Stomach (tissue), 4 donors: ENCODE measurements at regions not wholly inside any gene's neighbourhood (a gene's known extent, or its start where the extent isn't known, plus 50 kb on each side); places are given as distances from the start of the nearest gene placed in this dataset.

ENCODE experiments used
- CTCF ChIP-seq, 7 experiments: fragments of 450-650 bp in 4 of 7; fragments of 200-600 bp in 3 of 7; sonication (generic) in 3 of 7; IDR thresholded peaks; one replicate each; pipeline ENCODE4 v1.5.1; 2016 to 2019; ENCODE audit warnings: antibody characterized with exemption in 7 of 7, control low read depth in 2 of 7, mild to moderate bottlenecking in 1 of 7
- EP300 ChIP-seq: sonication (generic); formaldehyde crosslinking; IDR thresholded peaks from one replicate; pipeline ENCODE4 v1.6.1; 2017; ENCODE audit warnings: antibody characterized with exemption
- POLR2A ChIP-seq, 4 donors: fragments of 450-650 bp; IDR thresholded peaks; one replicate each; pipeline ENCODE4 v1.6.1; 2016; ENCODE audit warnings: antibody characterized with exemption in 4 of 4, control low read depth in 2 of 4, mild to moderate bottlenecking in 1 of 4, moderate library complexity in 1 of 4
- POLR2AphosphoS5 ChIP-seq, 3 donors: sonication (generic); formaldehyde crosslinking; IDR thresholded peaks; one replicate each; pipeline ENCODE4 v1.6.1; 2016; ENCODE audit warnings: antibody characterized with exemption in 3 of 3

DNA sequence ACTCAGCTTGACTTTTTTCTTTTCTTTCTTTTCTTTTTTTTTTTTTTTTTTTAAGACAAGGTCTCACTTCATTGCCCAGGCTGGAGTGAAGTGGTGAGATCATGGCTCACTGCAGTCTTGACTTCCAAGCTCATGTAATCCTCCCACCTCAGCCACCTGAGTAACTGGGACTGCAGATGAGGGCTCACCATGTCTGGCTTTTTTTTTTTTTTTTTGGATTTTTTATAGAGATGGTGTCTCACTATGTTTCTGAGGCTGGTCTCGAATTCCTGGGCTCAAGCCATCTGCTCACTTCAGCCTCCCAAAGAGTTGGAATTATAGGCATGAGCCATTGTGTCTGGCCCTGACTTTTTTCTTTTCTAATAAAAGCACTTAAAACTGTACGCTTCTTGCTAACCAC lies 358.2 kb upstream of the IGFBP3 start:
- TF ChIP-seq CTCF (IDR thresholded peaks at IDR 0.05) = no peak
- TF ChIP-seq POLR2A (IDR thresholded peaks at IDR 0.05) = no peak
- TF ChIP-seq POLR2AphosphoS5 (IDR thresholded peaks at IDR 0.05) = no peak
- no peak for TF ChIP-seq EP300
